OCI-M1 (cell line): ENCODE measurements at regions not wholly inside any gene's neighbourhood (a gene's known extent, or its start where the extent isn't known, plus 50 kb on each side); places are given as distances from the start of the nearest gene placed in this dataset.
A peak's percentile ranks its signal among the peaks of the same experiment; 100 is the strongest.

Experiments used
- DNase-seq: peaks from one replicate; lab custom pipeline; 2025; lab: John Stamatoyannopoulos, UW

DNA sequence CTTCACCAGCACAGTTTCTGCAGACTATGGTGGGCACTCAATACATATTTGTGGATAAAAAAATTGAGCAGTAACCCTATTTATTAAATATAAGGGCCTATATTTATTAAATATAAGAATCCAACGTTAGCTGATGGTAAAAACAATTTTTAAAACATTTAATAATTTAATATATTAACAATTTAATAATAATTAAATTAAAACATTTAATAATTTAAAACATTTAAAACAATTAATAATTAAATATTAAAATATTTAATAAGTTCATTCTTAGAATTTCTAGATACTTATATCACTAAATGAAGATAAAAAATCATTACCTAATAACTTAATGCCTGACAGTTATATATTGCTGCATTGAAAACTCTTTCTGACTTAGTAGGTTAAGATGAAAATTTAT is 880.2 kb upstream of the EPHA6 start:
- DNase-seq = no peak

DNA sequence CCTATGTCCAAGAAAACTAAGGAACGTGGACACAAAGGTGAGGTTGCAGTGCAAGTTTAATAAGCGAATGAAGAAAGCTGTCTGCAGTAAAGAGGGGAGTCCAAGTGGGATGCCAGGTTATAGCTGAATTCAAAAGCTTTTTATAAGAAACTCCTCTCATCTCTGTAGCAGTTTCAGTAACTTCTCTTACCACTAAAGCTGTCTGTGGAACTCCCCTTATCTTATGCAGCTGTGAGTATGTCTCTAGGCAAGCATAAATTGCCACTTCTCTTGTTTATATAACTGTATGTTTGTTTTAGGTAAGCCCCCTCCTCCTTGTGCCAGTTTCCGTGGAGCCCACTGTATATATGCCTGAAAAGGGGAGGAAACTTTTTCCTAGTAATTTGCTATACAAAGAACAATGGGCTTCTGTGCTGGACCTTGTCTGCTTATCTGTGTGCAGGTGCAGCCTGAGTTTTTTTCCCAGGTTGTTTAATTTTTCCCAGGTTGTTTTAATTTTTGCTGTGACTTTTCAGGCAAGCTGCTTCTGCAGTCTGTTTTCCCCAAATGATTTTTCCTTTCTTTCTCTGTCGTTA is 875.1 kb upstream of the EPHA6 start:
- DNase-seq = no peak

DNA sequence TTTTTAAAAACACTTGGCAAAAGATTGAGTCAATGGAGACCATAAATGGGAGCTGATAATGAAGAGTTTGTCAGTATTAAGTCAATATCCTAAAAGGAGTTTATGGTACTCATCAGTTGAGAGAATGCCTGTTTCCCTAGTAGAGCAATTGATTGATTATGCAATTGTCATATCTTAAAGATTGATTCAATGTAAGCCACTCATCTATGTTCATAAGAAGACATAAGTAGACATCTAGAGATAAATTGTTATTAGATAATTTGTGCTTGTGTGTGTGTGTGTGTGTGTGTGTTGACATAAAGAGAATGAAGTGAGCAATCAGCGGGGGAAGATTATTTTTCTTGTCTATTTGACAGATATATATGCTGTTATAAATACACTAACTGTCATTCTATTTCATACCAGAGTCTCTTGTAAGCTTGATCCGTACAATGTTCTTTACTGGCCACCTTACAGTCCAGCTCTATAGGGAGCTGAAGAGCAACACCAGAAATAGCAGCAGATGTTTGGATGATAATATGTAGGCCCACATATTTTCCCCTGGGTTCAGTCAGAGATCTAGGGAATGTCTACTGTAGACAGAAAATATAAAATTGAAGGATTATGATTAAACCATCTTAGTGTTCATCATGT is 848.6 kb upstream of the EPHA6 start:
- no peak for DNase-seq

DNA sequence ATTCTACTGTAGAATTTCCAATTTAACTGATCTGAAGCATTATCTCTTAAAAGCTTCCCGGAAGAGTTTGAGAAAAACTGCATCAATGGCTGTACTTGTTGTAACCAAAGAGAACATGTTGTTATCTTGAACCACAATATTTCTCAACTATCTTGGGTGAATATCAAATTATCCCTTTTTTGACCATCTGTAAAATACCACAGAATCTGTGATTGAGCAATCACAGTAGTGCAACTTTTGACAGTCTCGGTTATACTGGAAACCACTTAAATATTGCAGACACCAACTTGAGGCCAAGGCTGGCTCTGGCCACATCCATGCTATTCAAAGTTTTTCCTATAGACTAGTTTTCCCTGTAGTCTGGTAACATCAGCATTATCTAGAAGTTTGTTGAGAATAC is 842.8 kb upstream of the EPHA6 start:
- DNase-seq = peak; percentile 19

DNA sequence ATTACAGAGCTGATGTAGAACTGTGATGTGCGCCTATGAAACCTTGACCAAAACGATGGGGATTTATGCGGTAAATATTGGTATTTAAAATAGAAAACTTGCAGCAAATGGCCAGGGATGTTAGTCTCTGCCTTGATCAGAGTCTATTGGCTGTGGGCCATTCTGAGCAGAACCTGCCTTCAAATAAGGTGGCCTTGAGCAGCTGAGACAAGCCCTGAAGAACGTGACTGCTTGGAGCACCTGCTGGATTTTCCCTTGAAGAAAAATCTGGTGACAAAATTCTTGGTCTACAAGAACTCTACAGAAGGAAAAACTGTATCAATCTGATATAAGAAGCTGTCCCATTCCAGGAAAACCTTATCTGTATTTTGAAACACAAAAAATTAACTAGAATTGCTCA is 820.1 kb upstream of the EPHA6 start:
- peak; percentile 8 for DNase-seq

DNA sequence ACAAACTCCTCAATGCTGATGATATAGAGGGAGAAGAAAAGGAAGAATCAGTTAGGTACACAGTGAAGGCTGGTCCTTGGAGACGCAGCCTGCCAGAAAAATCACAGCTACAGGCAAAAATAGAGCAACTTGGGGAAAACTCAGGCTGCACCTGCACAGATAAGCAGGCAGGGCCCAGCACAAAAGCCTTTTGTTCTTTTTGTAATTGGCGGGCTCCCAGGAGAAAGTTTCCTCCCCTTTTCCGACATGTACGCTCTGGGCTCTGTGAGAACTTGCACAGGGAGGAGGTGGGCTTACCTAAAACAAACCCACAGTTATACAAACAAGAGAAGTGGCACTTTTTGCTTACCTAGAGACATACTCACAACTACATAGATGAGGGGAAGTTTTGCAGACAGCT is 813.4 kb upstream of the EPHA6 start:
- no peak for DNase-seq

DNA sequence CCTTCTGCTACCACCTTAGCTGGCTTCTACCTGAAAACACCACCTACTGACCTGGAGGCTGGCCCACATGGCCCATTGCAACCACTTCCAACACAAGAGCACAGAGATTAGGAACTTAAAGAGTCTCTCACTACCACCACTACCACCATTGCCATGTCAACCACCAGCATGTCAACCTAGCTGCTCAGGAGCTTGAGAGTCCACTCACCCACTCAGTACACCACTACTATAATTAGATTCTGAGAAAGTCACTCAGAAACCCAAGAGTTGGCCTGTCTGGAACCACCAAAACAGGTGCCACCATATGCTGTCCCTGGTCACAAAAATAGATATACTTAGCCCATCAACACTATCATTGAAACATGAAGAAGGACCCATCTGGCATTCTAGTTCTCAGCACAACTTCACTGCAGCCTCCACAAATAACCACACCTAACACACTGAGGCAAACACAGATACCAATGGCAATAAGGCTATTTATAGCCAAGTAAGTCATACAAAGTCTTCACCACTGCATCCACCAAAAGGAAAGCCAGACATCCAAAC is 806.7 kb upstream of the EPHA6 start:
- DNase-seq = no peak

DNA sequence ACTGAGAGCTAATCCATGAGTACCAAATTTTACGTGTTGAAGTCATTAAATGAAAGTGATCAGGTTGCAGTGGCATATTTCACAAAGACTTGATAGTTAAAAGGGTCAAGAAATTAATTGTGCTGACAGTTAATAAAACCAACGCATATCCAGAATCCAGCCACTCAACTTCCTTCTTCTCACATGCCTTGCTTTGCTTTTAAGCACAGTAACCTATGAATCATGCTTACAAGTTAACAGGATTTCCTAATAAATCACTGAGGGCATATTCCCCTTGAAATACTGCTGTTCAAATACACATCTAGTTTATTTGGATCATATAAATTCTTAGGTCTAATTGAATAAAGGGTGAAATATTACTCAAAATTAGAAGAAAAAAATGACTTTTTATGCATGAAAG is 801.5 kb upstream of the EPHA6 start:
- no peak for DNase-seq

DNA sequence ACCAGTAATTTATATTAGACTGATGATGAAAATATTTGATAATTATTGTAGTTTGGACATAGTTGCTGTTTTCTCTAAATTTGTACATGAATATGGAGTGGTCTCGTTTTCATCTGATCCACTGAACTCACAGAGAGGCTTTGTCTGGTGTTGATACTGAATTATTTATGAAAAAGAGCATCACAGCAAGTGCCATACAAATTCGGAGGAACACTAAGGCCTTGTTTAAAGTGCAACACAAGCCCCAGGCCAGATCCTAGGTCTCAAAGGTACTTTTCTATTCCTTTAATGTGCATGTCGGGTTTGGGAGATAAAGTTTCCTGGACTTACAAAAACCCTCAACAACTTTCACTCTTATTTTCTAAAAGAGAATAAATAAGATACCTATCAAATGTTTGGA is 796.8 kb upstream of the EPHA6 start:
- no peak for DNase-seq

DNA sequence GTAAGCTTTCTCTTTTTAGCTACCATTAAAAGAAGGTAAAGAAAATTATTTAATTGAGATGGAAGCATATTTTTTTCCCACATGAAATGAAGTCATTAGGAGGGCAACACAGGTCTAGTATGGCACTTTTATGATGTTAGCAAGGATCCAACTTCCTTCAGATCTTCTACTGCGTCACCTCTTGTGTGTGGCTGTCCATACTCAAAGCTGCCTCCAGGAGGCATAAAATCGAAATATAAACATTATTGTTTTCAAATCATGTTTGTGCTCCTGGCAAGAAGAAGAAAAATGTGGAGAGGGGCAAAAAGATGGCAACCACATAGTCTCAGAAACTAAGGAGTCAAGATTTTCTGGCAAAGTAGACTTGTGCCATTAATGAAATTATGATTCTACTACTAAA is 791.7 kb upstream of the EPHA6 start:
- no peak for DNase-seq

DNA sequence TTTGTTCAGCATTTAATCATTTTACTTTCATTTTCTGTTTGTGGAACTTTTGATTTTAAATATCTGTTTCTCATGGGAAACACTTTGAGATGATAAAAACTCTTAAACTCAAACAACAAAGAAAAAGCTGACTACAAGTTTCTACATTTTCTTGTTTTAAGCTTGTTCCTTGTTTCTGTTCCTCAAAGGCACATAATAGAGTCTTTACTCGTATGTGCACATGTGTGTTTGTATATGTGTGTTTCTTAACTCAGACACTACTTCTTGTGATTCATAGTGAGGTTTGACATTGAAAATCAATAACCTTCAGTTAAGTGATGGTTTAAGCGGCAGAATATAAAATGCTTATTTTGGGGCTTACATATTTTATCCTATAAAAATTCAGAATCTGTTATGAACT is 786.7 kb upstream of the EPHA6 start:
- DNase-seq = peak; percentile 39

DNA sequence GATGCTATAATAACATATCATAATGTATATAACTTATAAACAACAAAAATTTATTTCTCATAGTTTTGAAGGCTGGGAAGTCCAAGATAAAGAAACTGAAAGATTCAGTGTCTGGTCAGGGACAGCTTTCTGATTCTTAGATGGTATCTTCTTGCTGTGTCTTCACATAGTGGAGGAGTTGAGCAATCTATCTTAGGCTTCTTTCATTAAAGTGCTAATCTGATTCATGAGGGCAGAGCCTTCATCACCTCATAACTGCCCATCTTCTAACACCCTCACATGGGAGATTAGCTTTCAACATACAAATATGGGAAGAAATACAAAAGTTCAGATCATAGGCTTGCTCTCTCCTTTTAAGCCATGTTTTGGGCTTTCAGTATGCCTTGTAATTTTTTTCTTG is 774.8 kb upstream of the EPHA6 start:
- peak; percentile 33 for DNase-seq

DNA sequence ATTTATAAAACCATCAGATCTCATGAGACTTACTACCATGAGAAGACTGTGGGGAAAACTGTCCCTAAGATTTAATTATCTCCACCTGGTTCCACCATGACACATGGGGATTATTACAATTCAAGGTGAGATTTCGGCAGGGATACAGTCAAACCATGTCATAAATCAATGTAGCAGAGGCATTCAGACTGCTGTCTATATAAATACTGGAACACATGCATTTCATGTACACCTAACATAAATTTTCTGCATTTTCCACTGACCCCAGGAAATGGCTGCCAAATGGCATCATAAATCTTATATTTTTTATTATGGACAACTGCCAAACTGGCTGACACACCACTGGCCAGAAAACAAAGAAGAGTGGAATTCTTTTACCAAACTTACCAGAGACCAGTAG is 755.1 kb upstream of the EPHA6 start:
- no peak for DNase-seq

DNA sequence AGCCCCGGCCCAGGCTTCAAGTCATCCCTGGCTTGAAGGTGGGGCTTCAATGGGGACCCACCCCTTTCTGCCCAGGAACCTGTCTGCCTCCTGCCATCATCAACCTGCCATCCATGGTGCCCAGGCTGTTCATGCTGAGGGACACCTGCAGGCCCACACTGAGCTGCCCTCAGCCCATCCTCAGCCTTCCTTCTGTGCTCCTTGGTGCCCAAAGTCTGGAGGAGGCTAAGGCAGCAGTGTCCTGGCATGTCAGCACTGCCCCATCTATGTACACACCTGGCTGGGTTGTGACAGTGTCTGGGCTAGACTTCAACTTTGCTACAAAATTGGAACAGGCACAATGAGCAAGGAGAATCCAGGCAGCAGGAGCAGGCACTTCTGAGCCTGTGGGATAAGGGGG is 745.3 kb upstream of the EPHA6 start:
- no peak for DNase-seq

DNA sequence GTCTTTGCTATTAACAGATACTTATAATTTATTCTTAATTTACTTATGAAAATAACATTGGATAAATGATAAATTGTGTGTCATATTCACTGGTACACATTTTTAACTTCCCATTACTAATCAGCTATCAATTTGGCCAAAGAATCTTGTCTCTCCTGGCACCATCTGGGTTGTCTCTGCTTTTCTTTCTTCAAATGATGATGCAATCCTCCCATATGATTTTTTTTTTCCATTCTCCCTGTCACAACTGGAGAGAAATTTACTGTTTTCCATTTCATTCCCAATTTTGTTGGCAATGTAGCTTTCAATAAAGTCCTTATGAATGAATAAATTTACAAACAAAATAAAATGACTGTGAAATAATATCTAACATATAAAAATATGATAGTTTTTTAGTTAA is 743.7 kb upstream of the EPHA6 start:
- no peak for DNase-seq

DNA sequence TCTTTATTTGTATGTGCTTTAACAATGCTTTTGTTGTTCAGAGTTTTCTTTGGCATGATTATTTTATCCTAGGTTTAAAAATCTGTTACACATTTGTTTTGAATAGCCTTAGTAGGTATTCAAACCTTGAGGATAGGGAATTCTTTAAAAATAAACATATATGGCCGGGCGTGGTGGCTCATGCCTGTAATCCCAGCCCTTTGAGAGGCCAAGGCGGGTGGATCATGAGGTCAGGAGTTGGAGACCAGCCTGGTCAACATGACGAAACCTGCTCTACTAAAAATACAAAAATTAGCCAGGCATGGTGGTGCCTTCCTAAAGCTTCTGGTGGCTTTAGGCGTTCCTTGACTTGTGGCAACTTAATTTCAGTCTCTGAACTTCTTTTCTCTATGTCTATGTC is 743.3 kb upstream of the EPHA6 start:
- DNase-seq = no peak

DNA sequence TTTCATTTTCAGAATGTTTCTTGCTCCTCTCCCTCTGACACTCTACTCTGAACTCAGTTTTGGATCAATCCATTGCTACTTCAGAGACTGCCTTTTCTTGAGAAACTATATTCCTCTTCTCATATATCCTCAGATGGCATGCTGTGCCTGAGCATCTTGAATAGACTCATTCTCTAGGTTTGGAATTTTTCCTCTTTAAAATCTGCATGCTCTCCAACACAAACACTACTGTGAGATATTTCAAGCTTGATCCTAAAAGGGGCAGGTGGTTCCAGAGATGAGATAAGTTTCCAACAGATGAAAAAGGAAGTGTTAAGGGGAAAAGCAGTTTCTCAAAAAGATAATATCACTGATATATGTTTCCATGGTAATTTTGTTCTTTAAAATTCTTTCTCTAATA is 742.2 kb upstream of the EPHA6 start:
- DNase-seq = no peak

DNA sequence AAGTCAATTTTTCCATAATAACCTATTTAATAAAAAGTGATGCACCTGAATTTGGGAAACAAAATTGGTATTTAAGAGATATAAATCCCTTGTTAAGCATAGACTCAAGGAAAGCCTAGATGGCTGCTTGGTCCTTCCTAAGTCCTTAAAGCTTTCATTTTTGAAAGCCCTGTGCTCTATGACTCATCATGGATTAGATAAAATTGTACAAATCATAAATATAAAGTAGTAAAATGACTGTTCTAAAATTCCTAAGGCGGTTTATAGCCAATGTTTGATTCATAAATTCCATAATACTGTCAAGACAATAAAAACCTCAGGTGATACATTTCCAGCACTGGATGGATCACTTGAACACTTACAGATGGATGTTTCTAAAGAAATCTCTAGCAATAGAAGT is 730.8 kb upstream of the EPHA6 start:
- DNase-seq = no peak

DNA sequence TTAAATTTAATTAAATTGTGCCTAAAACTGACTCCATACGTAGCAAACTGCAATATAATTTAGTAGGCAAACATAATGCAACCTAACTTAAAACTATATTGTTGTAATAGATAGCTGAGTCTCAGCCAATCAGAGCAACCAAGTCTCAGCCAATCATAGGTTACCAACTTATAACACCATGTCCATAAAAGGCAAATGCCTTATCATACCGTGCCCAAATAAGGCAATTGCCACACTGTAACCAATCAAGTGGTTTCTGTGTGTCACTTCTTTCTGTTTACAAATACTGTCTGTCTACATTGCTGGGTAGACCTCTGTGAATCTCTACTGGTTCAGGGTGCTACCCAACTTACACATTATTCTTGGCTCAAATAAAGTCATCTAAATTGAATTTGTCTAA is 728.4 kb upstream of the EPHA6 start:
- DNase-seq = no peak

DNA sequence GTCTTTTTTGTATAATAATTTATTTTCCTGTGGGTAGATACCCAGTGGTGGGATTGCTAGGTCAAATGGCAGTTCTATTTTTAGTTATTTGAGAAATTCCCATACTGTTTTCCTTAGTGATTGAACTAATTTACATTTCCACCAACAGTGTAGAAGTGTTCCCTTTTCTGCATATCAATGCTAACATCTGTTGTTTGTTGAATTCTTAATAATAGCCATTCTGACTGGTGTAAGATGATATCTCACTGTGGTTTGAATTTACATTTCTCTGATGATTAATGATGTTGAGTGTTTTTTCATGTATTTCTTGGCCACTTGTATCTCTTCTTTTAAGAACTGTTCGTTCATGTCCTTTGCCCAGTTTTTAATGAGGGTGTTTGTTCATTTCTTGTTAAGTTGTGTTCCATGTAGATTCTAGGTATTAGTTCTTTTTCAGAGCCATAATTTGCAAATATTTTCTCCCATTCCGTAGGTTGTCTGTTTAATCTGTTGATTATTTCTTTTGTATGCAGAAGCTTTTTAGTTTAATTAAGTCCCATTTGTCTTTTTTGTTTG is 713.3 kb upstream of the EPHA6 start:
- DNase-seq = no peak

DNA sequence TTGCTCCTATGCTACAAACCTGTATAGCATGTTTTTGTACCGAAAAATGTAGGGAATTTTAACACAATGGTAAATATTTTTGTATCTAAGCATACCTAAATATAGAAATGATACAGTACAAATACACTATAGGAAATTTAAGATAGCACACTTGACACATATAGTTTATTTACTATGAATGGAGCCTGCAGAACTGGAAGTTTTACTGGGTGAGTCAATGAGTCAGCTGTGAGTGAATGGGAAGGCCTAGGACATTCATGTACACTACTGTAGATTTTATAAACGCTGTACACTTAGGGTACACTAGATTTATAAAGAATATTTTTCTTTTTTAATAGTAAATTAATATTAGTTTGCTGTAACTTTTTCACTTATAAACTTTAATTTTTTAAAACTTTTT is 707.7 kb upstream of the EPHA6 start:
- no peak for DNase-seq
